B cell (primary cell): ENCODE measurements at regions not wholly inside any gene's neighbourhood (a gene's known extent, or its start where the extent isn't known, plus 50 kb on each side); places are given as distances from the start of the nearest gene placed in this dataset.

ENCODE experiments used
- ATAC-seq: fragments of 200-7000 bp; cut with Tn5 transposase; one replicate; pipeline ENCODE4 v1.10.0; 2021; ENCODE audit warnings: low read depth, mild to moderate bottlenecking, moderate number of reproducible peaks, moderate library complexity
- CTCF ChIA-PET: fragments of 350-600 bp; sonication (Branson Sonifier 250); formaldehyde crosslinking; loops from one replicate; lab custom pipeline; 2021; ENCODE audit warnings: antibody characterized with exemption, inconsistent platforms; lab: Charles Lee
- POLR2A ChIA-PET: fragments of 350-600 bp; sonication (Branson Sonifier 250); formaldehyde crosslinking; loops from one replicate; lab custom pipeline; 2021; ENCODE audit warnings: antibody characterized with exemption; lab: Charles Lee
- DNase-seq: peaks from one replicate; pipeline ENCODE4 v3.0.0; 2013
- H2AFZ ChIP-seq: 2 replicates; pipeline ENCODE4 v1.6.1; 2012; ENCODE audit warnings: mild to moderate bottlenecking, low read depth, low read length; ENCODE audit not compliant: insufficient read depth, poor library complexity, severe bottlenecking
- H3K27ac ChIP-seq, 2 donors: 1 replicate in 1 of 2; 2 replicates in 1 of 2; pipeline ENCODE4 v1.5.1; 2012 to 2013; ENCODE audit warnings: low read length in 2 of 2, mild to moderate bottlenecking in 2 of 2, moderate library complexity in 1 of 2
- H3K27me3 ChIP-seq, 4 experiments: fragments of 200-600 bp in 1 of 4; sonication (generic) in 1 of 4; replicated peaks in 1 of 4; 1 replicate in 2 of 4; 2 replicates in 2 of 4; pipeline versions ENCODE4 v1.6.1 to v1.7.0; 2013 to 2016; ENCODE audit warnings: low read length in 3 of 4, mild to moderate bottlenecking in 2 of 4, mixed read lengths in 1 of 4, moderate library complexity in 1 of 4; ENCODE audit not compliant: insufficient read depth in 4 of 4, control insufficient read depth in 3 of 4; ENCODE audit errors: control extremely low read depth in 1 of 4
- H3K36me3 ChIP-seq, 2 experiments: replicated peaks in 1 of 2; 1 replicate in 1 of 2; 2 replicates in 1 of 2; pipeline versions ENCODE4 v1.6.1 to v1.7.1; 2013; ENCODE audit warnings: low read length in 1 of 2; ENCODE audit not compliant: insufficient read depth in 2 of 2, control insufficient read depth in 1 of 2; ENCODE audit errors: control extremely low read depth in 1 of 2, extremely low read depth in 1 of 2
- H3K4me1 ChIP-seq, 2 donors: fragments of 200-600 bp in 1 of 2; sonication (generic) in 1 of 2; 1 replicate in 1 of 2; 2 replicates in 1 of 2; pipeline versions ENCODE4 v1.5.1 to v1.6.1; 2013 to 2017; ENCODE audit warnings: low read length in 2 of 2; ENCODE audit not compliant: control insufficient read depth in 2 of 2, insufficient read depth in 2 of 2
- H3K4me2 ChIP-seq: replicated peaks from 2 replicates; pipeline ENCODE3; 2012; ENCODE audit warnings: mild to moderate bottlenecking, low read depth, low read length; ENCODE audit not compliant: poor library complexity, severe bottlenecking
- H3K4me3 ChIP-seq, 5 experiments: fragments of 200-600 bp in 1 of 5; sonication (generic) in 1 of 5; 1 replicate in 3 of 5; 2 replicates in 2 of 5; pipeline versions ENCODE4 v1.5.1 to v1.7.0; 2011 to 2016; ENCODE audit warnings: low read length in 4 of 5, mild to moderate bottlenecking in 4 of 5, low read depth in 2 of 5, control low read depth in 1 of 5, moderate library complexity in 1 of 5; ENCODE audit not compliant: insufficient read depth in 1 of 5; ENCODE audit errors: control extremely low read depth in 1 of 5, extremely low read depth in 1 of 5
- H3K79me2 ChIP-seq: fragments of 200-600 bp; sonication (generic); one replicate; pipeline ENCODE4 v1.6.0; 2016; ENCODE audit warnings: low read length; ENCODE audit not compliant: control insufficient read depth, insufficient read depth
- H3K9ac ChIP-seq: fragments of 200-600 bp; sonication (generic); 2 replicates; pipeline ENCODE4 v1.6.1; 2017; ENCODE audit warnings: mild to moderate bottlenecking, low read length, moderate library complexity
- H3K9me3 ChIP-seq, 3 donors: one replicate each; pipeline versions ENCODE4 v1.6.1 to v1.7.1; 2013; ENCODE audit warnings: low read length in 2 of 3; ENCODE audit not compliant: control insufficient read depth in 2 of 3, insufficient read depth in 1 of 3; ENCODE audit errors: control extremely low read depth in 1 of 3
- H4K20me1 ChIP-seq: 2 replicates; pipeline ENCODE4 v1.6.0; 2012; ENCODE audit warnings: mild to moderate bottlenecking, low read length; ENCODE audit not compliant: insufficient read depth, control insufficient read depth, poor library complexity, severe bottlenecking
- H3K27ac Mint-ChIP-seq: one replicate; pipeline ENCODE4 v1.8.0; 2021; ENCODE audit warnings: mixed read lengths
- H3K27me3 Mint-ChIP-seq: one replicate; pipeline ENCODE4 v1.8.0; 2021; ENCODE audit warnings: mixed read lengths
- H3K4me1 Mint-ChIP-seq: one replicate; pipeline ENCODE4 v1.8.0; 2021; ENCODE audit warnings: mixed read lengths
- H3K4me3 Mint-ChIP-seq: one replicate; pipeline ENCODE4 v1.8.0; 2021; ENCODE audit warnings: mixed read lengths
- H3K9me3 Mint-ChIP-seq: one replicate; pipeline ENCODE4 v1.8.0; 2022; ENCODE audit warnings: mixed read lengths; ENCODE audit not compliant: insufficient read depth
- CTCF ChIP-seq: fragments of 200-600 bp; IDR thresholded peaks from one replicate; pipeline ENCODE4 v1.8.0; 2022; ENCODE audit warnings: antibody characterized with exemption, mild to moderate bottlenecking
- EZH2 ChIP-seq: IDR thresholded peaks from 2 replicates; pipeline ENCODE4 v1.6.1; 2012; ENCODE audit warnings: borderline replicate concordance, low read depth, mild to moderate bottlenecking, moderate library complexity, low read length; ENCODE audit not compliant: insufficient read depth, poor library complexity, severe bottlenecking
- WGBS: methylation state at CpG from one replicate; pipeline ENCODE4 v1.1.5; 2013; ENCODE audit warnings: missing lambda C conversion rate; ENCODE audit not compliant: insufficient coverage; 5-methylcytosine and 5-hydroxymethylcytosine counted together
- intact Hi-C: fragments of 100-400 bp; cut with micrococcal nuclease; formaldehyde crosslinking; loops from one replicate; pipeline ENCODE4 v1.10.0; 2022

GRCh38 chr2:234874347-234875046 lies 77.3 kb upstream of the SH3BP4 start:
- intact Hi-C loops = no loop called here

More at GRCh38 chr2:234874347-234875046, 77.3 kb upstream of the SH3BP4 start:
- Mint-ChIP-seq H3K27me3 (peaks cover 26% of the 10 kb centered on the region), H3K4me3 (no peak overlapping the region), H3K27ac (no peak overlapping the region), H3K4me1 (peaks cover 12% of the 10 kb centered on the region), H3K9me3 (no peaks in the 10 kb centered on the region)
- whole genome bisulfite sequencing = 90% methylated on average over 4 of the region's 10 CpGs
- Histone ChIP-seq H3K27me3 (peaks cover 0 to 3% (median 0%) of the 10 kb centered on the region in 4 experiments), H3K4me1 (peaks cover 4 to 6% of the 10 kb centered on the region in 2 donors), H3K4me2 (no peak overlapping the region), H3K36me3 (no peaks in the 10 kb centered on the region), H3K9me3 (peaks cover 0 to 6% (median 4%) of the 10 kb centered on the region in 3 donors), H3K79me2 (no peaks in the 10 kb centered on the region), H3K27ac (no peak overlapping the region), H3K9ac (no peak overlapping the region), H4K20me1 (no peaks in the 10 kb centered on the region), H2AFZ (no peak overlapping the region), H3K4me3 (no peak overlapping the region)
- DNase-seq (no peak), ATAC-seq (no peak)
- CTCF ChIA-PET = no interaction called here
- no peak for TF ChIP-seq CTCF
- TF ChIP-seq EZH2 = no peak
- POLR2A ChIA-PET = no interaction called here
